WTC11 (cell line): ENCODE measurements at regions not wholly inside any gene's neighbourhood (a gene's known extent, or its start where the extent isn't known, plus 50 kb on each side); places are given as distances from the start of the nearest gene placed in this dataset.

Source experiments
- ATAC-seq: fragments of 200-7000 bp; cut with Tn5 transposase; 2 replicates; pipeline ENCODE4 v1.10.0; 2021; ENCODE audit warnings: mild to moderate bottlenecking, moderate library complexity
- CTCF ChIA-PET: fragments of 300-600 bp; sonication (Branson Sonifier 250); formaldehyde crosslinking; loops from one replicate; lab custom pipeline; 2021; ENCODE audit warnings: antibody characterized with exemption; lab: Charles Lee
- POLR2A ChIA-PET: fragments of 350-600 bp; sonication (Branson Sonifier 250); formaldehyde crosslinking; loops from one replicate; lab custom pipeline; 2021; ENCODE audit warnings: antibody characterized with exemption; lab: Charles Lee
- DNase-seq: peaks from one replicate; pipeline ENCODE4 v3.0.0; 2021; ENCODE audit warnings: low spot score
- H3K27ac Mint-ChIP-seq: 2 replicates; pipeline ENCODE4 v1.8.0; 2021; ENCODE audit warnings: mixed read lengths
- H3K27me3 Mint-ChIP-seq: 2 replicates; pipeline ENCODE4 v1.8.0; 2021; ENCODE audit warnings: low read depth, mild to moderate bottlenecking, moderate library complexity, mixed read lengths
- H3K36me3 Mint-ChIP-seq: 2 replicates; pipeline ENCODE4 v1.8.0; 2021; ENCODE audit warnings: mixed read lengths
- H3K4me1 Mint-ChIP-seq: 2 replicates; pipeline ENCODE4 v1.8.0; 2022; ENCODE audit warnings: mixed read lengths
- H3K4me3 Mint-ChIP-seq: 2 replicates; pipeline ENCODE4 v1.8.0; 2021; ENCODE audit warnings: mild to moderate bottlenecking, moderate library complexity, mixed read lengths
- H3K9me3 Mint-ChIP-seq: 2 replicates; pipeline ENCODE4 v1.8.0; 2021; ENCODE audit warnings: mixed read lengths
- CREM ChIP-seq: sonication (generic); formaldehyde crosslinking; IDR thresholded peaks from 2 replicates; pipeline ENCODE4 v1.8.1; 2022; ENCODE audit warnings: mild to moderate bottlenecking, missing genetic modification reagents, moderate library complexity
- GTF2I ChIP-seq: fragments of 250-450 bp; sonication (Bioruptor Pico); conservative IDR thresholded peaks from 2 replicates; pipeline ENCODE4 v1.4.0; 2021; ENCODE audit warnings: mild to moderate bottlenecking
- HMGA2 ChIP-seq: fragments of 250-450 bp; sonication (Bioruptor Pico); IDR thresholded peaks from 2 replicates; pipeline ENCODE4 v1.4.0; 2021; ENCODE audit warnings: mild to moderate bottlenecking, moderate library complexity
- MYBL2 ChIP-seq: sonication (generic); formaldehyde crosslinking; IDR thresholded peaks from 2 replicates; pipeline ENCODE4 v1.8.1; 2023; ENCODE audit warnings: mild to moderate bottlenecking, moderate library complexity, missing genetic modification reagents
- NFYB ChIP-seq: sonication (generic); formaldehyde crosslinking; conservative IDR thresholded peaks from 2 replicates; pipeline ENCODE4 v1.8.0; 2022; ENCODE audit warnings: low read depth, missing genetic modification reagents
- NR1H2 ChIP-seq: sonication (generic); formaldehyde crosslinking; IDR thresholded peaks from 2 replicates; pipeline ENCODE4 v1.9.0; 2021; ENCODE audit warnings: mild to moderate bottlenecking, moderate library complexity, missing genetic modification reagents
- TEAD4 ChIP-seq: sonication (generic); formaldehyde crosslinking; IDR thresholded peaks from 2 replicates; pipeline ENCODE4 v1.8.0; 2022; ENCODE audit warnings: mild to moderate bottlenecking, missing genetic modification reagents
- ZBTB21 ChIP-seq: sonication (generic); formaldehyde crosslinking; IDR thresholded peaks from 2 replicates; pipeline ENCODE4 v1.8.1; 2023; ENCODE audit warnings: mild to moderate bottlenecking, missing genetic modification reagents, borderline replicate concordance
- ZNF416 ChIP-seq: fragments of 250-450 bp; sonication (Bioruptor Pico); IDR thresholded peaks from 2 replicates; pipeline ENCODE4 v1.9.0; 2021; ENCODE audit warnings: mild to moderate bottlenecking, inconsistent platforms
- TF ChIP-seq, protein P1 (sequence below): sonication (generic); formaldehyde crosslinking; conservative IDR thresholded peaks from 2 replicates; pipeline ENCODE4 v1.8.1; 2022; ENCODE audit warnings: mild to moderate bottlenecking, missing genetic modification reagents
- TF ChIP-seq, protein P2 (sequence below): sonication (generic); formaldehyde crosslinking; IDR thresholded peaks from 2 replicates; pipeline ENCODE4 v1.8.0; 2022; ENCODE audit warnings: mild to moderate bottlenecking, missing genetic modification reagents
- TF ChIP-seq, protein P3 (sequence below): sonication (generic); formaldehyde crosslinking; IDR thresholded peaks from 2 replicates; pipeline ENCODE4 v1.8.1; 2022; ENCODE audit warnings: low read depth, mild to moderate bottlenecking, moderate library complexity, missing genetic modification reagents, borderline replicate concordance
- TF ChIP-seq, protein P4 (sequence below): sonication (generic); formaldehyde crosslinking; conservative IDR thresholded peaks from 2 replicates; pipeline ENCODE4 v1.8.1; 2023; ENCODE audit warnings: mild to moderate bottlenecking, low read depth, missing genetic modification reagents, moderate library complexity
- TF ChIP-seq, protein P5 (sequence below): fragments of 200-600 bp; IDR thresholded peaks from 2 replicates; pipeline ENCODE4 v1.8.0; 2022; ENCODE audit warnings: antibody characterized with exemption
- TF ChIP-seq, protein P6 (sequence below): sonication (generic); formaldehyde crosslinking; IDR thresholded peaks from 2 replicates; pipeline ENCODE4 v1.8.1; 2022; ENCODE audit warnings: mild to moderate bottlenecking, moderate library complexity, missing genetic modification reagents
- TF ChIP-seq, protein P7 (sequence below): fragments of 250-450 bp; sonication (Bioruptor Pico); IDR thresholded peaks from 2 replicates; pipeline ENCODE4 v1.8.0; 2021; ENCODE audit warnings: mild to moderate bottlenecking
- TF ChIP-seq, protein P8 (sequence below): fragments of 250-450 bp; sonication (Bioruptor Pico); conservative IDR thresholded peaks from 2 replicates; pipeline ENCODE4 v1.9.0; 2021; ENCODE audit warnings: mild to moderate bottlenecking
- TF ChIP-seq, protein P9 (sequence below): sonication (generic); formaldehyde crosslinking; IDR thresholded peaks from 2 replicates; pipeline ENCODE4 v1.8.1; 2022; ENCODE audit warnings: mild to moderate bottlenecking, missing genetic modification reagents, moderate library complexity, borderline replicate concordance
- TF ChIP-seq, protein P10 (sequence below): sonication (generic); formaldehyde crosslinking; IDR thresholded peaks from 2 replicates; pipeline ENCODE4 v1.8.1; 2023; ENCODE audit warnings: mild to moderate bottlenecking, missing genetic modification reagents, moderate library complexity
- TF ChIP-seq, protein P11 (sequence below): sonication (generic); formaldehyde crosslinking; IDR thresholded peaks from 2 replicates; pipeline ENCODE4 v1.8.0; 2023; ENCODE audit warnings: mild to moderate bottlenecking, missing genetic modification reagents

DNA sequence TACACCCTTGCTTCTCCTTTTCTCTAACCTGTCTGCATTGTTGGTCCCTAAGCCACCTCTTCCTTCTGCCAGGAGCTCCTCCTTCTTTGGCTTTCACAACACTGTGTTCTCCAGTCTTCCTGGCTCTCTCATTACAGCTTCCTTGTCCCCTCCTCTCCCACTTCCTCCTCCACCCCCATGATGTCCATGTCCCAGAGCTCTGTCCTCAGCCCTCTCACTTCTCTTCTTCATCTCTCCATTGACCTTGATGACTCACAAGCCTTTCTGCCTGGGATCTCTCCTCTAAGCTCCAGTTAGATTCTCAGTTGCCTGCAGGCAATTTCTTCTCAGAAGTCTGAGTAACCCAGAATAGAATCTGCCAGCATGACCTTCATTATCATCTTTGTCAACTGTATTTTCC is 100.3 kb upstream of the WASF3 start:
- Mint-ChIP-seq H3K9me3 (no peaks in the 10 kb centered on the region), H3K4me3 (no peak overlapping the region), H3K36me3 (no peaks in the 10 kb centered on the region), H3K27ac (no peak overlapping the region), H3K27me3 (no peaks in the 10 kb centered on the region; the same call in none of the 2 replicates), H3K4me1 (no peaks in the 10 kb centered on the region)
- ChIA-PET CTCF (interaction anchor here (0.8 to 1.0 kb wide), 3 partner anchors 81 to 272 kb away, joined by 3 to 4 read pairs (median 4); no protein-coding TSS in a partner anchor), POLR2A (interaction anchor here (1.0 kb wide), 1 partner anchor 19 kb away, joined by 3 read pairs; no protein-coding TSS in a partner anchor)
- TF ChIP-seq, protein P1, sequence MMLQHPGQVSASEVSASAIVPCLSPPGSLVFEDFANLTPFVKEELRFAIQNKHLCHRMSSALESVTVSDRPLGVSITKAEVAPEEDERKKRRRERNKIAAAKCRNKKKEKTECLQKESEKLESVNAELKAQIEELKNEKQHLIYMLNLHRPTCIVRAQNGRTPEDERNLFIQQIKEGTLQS (CRISPR knock-in tag): no peak
- TF ChIP-seq, protein P2, sequence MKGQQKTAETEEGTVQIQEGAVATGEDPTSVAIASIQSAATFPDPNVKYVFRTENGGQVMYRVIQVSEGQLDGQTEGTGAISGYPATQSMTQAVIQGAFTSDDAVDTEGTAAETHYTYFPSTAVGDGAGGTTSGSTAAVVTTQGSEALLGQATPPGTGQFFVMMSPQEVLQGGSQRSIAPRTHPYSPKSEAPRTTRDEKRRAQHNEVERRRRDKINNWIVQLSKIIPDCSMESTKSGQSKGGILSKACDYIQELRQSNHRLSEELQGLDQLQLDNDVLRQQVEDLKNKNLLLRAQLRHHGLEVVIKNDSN: no peak
- TF ChIP-seq NFYB (CRISPR knock-in tag) (no peak), ZNF416 (CRISPR knock-in tag) (no peak), NR1H2 (CRISPR knock-in tag) (no peak), MYBL2 (no peak), ZBTB21 (CRISPR knock-in tag) (no peak), TEAD4 (CRISPR knock-in tag) (no peak), HMGA2 (CRISPR knock-in tag) (no peak), GTF2I (CRISPR knock-in tag) (no peak), CREM (no peak)
- TF ChIP-seq, protein P3, sequence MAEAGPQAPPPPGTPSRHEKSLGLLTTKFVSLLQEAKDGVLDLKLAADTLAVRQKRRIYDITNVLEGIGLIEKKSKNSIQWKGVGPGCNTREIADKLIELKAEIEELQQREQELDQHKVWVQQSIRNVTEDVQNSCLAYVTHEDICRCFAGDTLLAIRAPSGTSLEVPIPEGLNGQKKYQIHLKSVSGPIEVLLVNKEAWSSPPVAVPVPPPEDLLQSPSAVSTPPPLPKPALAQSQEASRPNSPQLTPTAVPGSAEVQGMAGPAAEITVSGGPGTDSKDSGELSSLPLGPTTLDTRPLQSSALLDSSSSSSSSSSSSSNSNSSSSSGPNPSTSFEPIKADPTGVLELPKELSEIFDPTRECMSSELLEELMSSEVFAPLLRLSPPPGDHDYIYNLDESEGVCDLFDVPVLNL: no peak
- TF ChIP-seq, protein P4, sequence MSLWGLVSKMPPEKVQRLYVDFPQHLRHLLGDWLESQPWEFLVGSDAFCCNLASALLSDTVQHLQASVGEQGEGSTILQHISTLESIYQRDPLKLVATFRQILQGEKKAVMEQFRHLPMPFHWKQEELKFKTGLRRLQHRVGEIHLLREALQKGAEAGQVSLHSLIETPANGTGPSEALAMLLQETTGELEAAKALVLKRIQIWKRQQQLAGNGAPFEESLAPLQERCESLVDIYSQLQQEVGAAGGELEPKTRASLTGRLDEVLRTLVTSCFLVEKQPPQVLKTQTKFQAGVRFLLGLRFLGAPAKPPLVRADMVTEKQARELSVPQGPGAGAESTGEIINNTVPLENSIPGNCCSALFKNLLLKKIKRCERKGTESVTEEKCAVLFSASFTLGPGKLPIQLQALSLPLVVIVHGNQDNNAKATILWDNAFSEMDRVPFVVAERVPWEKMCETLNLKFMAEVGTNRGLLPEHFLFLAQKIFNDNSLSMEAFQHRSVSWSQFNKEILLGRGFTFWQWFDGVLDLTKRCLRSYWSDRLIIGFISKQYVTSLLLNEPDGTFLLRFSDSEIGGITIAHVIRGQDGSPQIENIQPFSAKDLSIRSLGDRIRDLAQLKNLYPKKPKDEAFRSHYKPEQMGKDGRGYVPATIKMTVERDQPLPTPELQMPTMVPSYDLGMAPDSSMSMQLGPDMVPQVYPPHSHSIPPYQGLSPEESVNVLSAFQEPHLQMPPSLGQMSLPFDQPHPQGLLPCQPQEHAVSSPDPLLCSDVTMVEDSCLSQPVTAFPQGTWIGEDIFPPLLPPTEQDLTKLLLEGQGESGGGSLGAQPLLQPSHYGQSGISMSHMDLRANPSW (CRISPR knock-in tag): no peak
- TF ChIP-seq, protein P5, sequence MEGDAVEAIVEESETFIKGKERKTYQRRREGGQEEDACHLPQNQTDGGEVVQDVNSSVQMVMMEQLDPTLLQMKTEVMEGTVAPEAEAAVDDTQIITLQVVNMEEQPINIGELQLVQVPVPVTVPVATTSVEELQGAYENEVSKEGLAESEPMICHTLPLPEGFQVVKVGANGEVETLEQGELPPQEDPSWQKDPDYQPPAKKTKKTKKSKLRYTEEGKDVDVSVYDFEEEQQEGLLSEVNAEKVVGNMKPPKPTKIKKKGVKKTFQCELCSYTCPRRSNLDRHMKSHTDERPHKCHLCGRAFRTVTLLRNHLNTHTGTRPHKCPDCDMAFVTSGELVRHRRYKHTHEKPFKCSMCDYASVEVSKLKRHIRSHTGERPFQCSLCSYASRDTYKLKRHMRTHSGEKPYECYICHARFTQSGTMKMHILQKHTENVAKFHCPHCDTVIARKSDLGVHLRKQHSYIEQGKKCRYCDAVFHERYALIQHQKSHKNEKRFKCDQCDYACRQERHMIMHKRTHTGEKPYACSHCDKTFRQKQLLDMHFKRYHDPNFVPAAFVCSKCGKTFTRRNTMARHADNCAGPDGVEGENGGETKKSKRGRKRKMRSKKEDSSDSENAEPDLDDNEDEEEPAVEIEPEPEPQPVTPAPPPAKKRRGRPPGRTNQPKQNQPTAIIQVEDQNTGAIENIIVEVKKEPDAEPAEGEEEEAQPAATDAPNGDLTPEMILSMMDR: no peak
- TF ChIP-seq, protein P6, sequence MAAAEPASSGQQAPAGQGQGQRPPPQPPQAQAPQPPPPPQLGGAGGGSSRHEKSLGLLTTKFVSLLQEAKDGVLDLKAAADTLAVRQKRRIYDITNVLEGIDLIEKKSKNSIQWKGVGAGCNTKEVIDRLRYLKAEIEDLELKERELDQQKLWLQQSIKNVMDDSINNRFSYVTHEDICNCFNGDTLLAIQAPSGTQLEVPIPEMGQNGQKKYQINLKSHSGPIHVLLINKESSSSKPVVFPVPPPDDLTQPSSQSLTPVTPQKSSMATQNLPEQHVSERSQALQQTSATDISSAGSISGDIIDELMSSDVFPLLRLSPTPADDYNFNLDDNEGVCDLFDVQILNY: no peak
- TF ChIP-seq, protein P7, sequence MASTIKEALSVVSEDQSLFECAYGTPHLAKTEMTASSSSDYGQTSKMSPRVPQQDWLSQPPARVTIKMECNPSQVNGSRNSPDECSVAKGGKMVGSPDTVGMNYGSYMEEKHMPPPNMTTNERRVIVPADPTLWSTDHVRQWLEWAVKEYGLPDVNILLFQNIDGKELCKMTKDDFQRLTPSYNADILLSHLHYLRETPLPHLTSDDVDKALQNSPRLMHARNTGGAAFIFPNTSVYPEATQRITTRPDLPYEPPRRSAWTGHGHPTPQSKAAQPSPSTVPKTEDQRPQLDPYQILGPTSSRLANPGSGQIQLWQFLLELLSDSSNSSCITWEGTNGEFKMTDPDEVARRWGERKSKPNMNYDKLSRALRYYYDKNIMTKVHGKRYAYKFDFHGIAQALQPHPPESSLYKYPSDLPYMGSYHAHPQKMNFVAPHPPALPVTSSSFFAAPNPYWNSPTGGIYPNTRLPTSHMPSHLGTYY (CRISPR knock-in tag): no peak
- TF ChIP-seq, protein P8, sequence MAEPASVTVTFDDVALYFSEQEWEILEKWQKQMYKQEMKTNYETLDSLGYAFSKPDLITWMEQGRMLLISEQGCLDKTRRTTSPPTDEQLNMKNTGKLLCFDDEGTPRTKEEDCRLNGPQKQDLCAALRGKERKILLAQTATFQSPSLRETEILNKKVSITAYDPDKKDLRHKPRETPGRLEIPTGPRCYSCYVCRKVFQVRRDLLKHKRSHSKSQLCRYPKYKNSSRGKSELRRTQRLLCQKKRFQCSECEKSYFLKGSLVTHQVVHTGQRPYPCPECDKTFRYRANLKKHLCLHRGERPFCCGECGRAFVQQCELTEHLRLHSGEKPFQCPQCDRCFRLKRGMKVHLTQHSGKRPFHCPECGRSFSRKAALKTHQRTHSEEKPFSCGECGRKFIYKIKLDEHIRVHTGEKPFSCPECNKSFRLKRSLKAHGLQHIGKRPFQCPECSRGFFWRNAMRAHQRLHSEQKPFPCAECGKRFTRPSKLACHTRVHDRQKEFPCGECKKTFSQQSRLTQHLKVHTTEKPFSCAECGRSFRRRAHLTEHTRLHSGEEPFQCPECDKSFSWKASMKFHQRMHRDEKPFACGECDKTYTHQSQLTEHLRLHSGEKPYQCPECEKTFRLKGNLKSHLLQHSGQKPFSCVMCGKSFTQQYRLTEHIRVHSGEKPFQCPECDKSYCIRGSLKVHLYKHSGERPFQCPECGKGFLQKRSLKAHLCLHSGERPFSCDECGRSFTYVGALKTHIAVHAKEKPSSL (CRISPR knock-in tag): no peak
- TF ChIP-seq, protein P9, sequence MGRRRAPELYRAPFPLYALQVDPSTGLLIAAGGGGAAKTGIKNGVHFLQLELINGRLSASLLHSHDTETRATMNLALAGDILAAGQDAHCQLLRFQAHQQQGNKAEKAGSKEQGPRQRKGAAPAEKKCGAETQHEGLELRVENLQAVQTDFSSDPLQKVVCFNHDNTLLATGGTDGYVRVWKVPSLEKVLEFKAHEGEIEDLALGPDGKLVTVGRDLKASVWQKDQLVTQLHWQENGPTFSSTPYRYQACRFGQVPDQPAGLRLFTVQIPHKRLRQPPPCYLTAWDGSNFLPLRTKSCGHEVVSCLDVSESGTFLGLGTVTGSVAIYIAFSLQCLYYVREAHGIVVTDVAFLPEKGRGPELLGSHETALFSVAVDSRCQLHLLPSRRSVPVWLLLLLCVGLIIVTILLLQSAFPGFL (CRISPR knock-in tag): no peak
- TF ChIP-seq, protein P10, sequence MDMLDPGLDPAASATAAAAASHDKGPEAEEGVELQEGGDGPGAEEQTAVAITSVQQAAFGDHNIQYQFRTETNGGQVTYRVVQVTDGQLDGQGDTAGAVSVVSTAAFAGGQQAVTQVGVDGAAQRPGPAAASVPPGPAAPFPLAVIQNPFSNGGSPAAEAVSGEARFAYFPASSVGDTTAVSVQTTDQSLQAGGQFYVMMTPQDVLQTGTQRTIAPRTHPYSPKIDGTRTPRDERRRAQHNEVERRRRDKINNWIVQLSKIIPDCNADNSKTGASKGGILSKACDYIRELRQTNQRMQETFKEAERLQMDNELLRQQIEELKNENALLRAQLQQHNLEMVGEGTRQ (CRISPR knock-in tag): no peak
- TF ChIP-seq, protein P11, sequence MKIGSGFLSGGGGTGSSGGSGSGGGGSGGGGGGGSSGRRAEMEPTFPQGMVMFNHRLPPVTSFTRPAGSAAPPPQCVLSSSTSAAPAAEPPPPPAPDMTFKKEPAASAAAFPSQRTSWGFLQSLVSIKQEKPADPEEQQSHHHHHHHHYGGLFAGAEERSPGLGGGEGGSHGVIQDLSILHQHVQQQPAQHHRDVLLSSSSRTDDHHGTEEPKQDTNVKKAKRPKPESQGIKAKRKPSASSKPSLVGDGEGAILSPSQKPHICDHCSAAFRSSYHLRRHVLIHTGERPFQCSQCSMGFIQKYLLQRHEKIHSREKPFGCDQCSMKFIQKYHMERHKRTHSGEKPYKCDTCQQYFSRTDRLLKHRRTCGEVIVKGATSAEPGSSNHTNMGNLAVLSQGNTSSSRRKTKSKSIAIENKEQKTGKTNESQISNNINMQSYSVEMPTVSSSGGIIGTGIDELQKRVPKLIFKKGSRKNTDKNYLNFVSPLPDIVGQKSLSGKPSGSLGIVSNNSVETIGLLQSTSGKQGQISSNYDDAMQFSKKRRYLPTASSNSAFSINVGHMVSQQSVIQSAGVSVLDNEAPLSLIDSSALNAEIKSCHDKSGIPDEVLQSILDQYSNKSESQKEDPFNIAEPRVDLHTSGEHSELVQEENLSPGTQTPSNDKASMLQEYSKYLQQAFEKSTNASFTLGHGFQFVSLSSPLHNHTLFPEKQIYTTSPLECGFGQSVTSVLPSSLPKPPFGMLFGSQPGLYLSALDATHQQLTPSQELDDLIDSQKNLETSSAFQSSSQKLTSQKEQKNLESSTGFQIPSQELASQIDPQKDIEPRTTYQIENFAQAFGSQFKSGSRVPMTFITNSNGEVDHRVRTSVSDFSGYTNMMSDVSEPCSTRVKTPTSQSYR: no peak
- no peak for ATAC-seq
- no peak for DNase-seq
